ENCODE measurements at regions not wholly inside any gene's neighbourhood (a gene's known extent, or its start where the extent isn't known, plus 50 kb on each side); places are given as distances from the start of the nearest gene placed in this dataset.

- H3K9me2 ChIP-seq (ENCODE audit: insufficient read depth), result no peaks in the 10 kb centered on the region
- H2AFZ ChIP-seq, result no peak overlapping the region
Measured at GRCh38 chr7:4486907-4487306, 195.2 kb upstream of the FOXK1 start.

More at GRCh38 chr7:4486907-4487306, 195.2 kb upstream of the FOXK1 start:
- no peak overlapping the region for H3K27ac Mint-ChIP-seq
- H3K36me3 Mint-ChIP-seq (ENCODE audit: low read depth), result peaks cover 21% of the 10 kb centered on the region
- peaks cover 92% of the 10 kb centered on the region for H3K9me3 Mint-ChIP-seq
- no peaks in the 10 kb centered on the region for H3K27me3 ChIP-seq (ENCODE audit: insufficient read depth)
- no peak overlapping the region for H3K4me3 ChIP-seq
- no peak for DNase-seq (ENCODE audit: low spot score)
- H3K27me3 Mint-ChIP-seq (ENCODE audit: insufficient read depth, low read depth, poor library complexity), result peaks cover 9% of the 10 kb centered on the region
- H3K4me3 Mint-ChIP-seq, result no peak overlapping the region
- H3K4me2 ChIP-seq, result no peak overlapping the region
- H3K4me1 ChIP-seq (ENCODE audit: insufficient read depth), result no peaks in the 10 kb centered on the region
- H4K20me1 ChIP-seq (replicated peaks; ENCODE audit: insufficient read depth), result no peaks in the 10 kb centered on the region
- TF ChIP-seq EZH2phosphoT487 (IDR thresholded peaks at IDR 0.05; ENCODE audit: unreplicated experiment), result no peak
- TF ChIP-seq STAT1 (IDR thresholded peaks at IDR 0.05; ENCODE audit: unreplicated experiment), result no peak
- TF ChIP-seq ZNF331 (CRISPR knock-in tag; IDR thresholded peaks at IDR 0.05; ENCODE audit: low read depth), result no peak
- TF ChIP-seq POLR2AphosphoS5 (IDR thresholded peaks at IDR 0.05; ENCODE audit: low read depth), result no peak
- TF ChIP-seq JUNB (IDR thresholded peaks at IDR 0.05; ENCODE audit: unreplicated experiment), result no peak
- TF ChIP-seq REST (IDR thresholded peaks at IDR 0.05; ENCODE audit: unreplicated experiment), result no peak
- TF ChIP-seq, protein P1, sequence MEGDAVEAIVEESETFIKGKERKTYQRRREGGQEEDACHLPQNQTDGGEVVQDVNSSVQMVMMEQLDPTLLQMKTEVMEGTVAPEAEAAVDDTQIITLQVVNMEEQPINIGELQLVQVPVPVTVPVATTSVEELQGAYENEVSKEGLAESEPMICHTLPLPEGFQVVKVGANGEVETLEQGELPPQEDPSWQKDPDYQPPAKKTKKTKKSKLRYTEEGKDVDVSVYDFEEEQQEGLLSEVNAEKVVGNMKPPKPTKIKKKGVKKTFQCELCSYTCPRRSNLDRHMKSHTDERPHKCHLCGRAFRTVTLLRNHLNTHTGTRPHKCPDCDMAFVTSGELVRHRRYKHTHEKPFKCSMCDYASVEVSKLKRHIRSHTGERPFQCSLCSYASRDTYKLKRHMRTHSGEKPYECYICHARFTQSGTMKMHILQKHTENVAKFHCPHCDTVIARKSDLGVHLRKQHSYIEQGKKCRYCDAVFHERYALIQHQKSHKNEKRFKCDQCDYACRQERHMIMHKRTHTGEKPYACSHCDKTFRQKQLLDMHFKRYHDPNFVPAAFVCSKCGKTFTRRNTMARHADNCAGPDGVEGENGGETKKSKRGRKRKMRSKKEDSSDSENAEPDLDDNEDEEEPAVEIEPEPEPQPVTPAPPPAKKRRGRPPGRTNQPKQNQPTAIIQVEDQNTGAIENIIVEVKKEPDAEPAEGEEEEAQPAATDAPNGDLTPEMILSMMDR (conservative IDR thresholded peaks at IDR 0.05; ENCODE audit: low read depth in 2 of 2), result no peak
- no peak for TF ChIP-seq CREB1 (CRISPR knock-in tag; IDR thresholded peaks at IDR 0.05; ENCODE audit: low read depth)
- TF ChIP-seq, protein P2, sequence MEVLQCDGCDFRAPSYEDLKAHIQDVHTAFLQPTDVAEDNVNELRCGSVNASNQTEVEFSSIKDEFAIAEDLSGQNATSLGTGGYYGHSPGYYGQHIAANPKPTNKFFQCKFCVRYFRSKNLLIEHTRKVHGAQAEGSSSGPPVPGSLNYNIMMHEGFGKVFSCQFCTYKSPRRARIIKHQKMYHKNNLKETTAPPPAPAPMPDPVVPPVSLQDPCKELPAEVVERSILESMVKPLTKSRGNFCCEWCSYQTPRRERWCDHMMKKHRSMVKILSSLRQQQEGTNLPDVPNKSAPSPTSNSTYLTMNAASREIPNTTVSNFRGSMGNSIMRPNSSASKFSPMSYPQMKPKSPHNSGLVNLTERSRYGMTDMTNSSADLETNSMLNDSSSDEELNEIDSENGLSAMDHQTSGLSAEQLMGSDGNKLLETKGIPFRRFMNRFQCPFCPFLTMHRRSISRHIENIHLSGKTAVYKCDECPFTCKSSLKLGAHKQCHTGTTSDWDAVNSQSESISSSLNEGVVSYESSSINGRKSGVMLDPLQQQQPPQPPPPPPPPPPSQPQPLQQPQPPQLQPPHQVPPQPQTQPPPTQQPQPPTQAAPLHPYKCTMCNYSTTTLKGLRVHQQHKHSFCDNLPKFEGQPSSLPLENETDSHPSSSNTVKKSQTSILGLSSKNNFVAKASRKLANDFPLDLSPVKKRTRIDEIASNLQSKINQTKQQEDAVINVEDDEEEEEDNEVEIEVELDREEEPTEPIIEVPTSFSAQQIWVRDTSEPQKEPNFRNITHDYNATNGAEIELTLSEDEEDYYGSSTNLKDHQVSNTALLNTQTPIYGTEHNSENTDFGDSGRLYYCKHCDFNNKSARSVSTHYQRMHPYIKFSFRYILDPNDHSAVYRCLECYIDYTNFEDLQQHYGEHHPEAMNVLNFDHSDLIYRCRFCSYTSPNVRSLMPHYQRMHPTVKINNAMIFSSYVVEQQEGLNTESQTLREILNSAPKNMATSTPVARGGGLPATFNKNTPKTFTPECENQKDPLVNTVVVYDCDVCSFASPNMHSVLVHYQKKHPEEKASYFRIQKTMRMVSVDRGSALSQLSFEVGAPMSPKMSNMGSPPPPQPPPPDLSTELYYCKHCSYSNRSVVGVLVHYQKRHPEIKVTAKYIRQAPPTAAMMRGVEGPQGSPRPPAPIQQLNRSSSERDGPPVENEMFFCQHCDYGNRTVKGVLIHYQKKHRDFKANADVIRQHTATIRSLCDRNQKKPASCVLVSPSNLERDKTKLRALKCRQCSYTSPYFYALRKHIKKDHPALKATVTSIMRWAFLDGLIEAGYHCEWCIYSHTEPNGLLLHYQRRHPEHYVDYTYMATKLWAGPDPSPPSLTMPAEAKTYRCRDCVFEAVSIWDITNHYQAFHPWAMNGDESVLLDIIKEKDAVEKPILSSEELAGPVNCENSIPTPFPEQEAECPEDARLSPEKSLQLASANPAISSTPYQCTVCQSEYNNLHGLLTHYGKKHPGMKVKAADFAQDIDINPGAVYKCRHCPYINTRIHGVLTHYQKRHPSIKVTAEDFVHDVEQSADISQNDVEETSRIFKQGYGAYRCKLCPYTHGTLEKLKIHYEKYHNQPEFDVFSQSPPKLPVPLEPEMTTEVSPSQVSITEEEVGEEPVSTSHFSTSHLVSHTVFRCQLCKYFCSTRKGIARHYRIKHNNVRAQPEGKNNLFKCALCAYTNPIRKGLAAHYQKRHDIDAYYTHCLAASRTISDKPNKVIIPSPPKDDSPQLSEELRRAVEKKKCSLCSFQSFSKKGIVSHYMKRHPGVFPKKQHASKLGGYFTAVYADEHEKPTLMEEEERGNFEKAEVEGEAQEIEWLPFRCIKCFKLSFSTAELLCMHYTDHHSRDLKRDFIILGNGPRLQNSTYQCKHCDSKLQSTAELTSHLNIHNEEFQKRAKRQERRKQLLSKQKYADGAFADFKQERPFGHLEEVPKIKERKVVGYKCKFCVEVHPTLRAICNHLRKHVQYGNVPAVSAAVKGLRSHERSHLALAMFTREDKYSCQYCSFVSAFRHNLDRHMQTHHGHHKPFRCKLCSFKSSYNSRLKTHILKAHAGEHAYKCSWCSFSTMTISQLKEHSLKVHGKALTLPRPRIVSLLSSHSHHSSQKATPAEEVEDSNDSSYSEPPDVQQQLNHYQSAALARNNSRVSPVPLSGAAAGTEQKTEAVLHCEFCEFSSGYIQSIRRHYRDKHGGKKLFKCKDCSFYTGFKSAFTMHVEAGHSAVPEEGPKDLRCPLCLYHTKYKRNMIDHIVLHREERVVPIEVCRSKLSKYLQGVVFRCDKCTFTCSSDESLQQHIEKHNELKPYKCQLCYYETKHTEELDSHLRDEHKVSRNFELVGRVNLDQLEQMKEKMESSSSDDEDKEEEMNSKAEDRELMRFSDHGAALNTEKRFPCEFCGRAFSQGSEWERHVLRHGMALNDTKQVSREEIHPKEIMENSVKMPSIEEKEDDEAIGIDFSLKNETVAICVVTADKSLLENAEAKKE (CRISPR knock-in tag; IDR thresholded peaks at IDR 0.05), result no peak
- no peak for TF ChIP-seq ZNF114 (CRISPR knock-in tag; IDR thresholded peaks at IDR 0.05)
- TF ChIP-seq EZH2 (IDR thresholded peaks at IDR 0.05; ENCODE audit: low read depth, unreplicated experiment), result no peak
- TF ChIP-seq, protein P3, sequence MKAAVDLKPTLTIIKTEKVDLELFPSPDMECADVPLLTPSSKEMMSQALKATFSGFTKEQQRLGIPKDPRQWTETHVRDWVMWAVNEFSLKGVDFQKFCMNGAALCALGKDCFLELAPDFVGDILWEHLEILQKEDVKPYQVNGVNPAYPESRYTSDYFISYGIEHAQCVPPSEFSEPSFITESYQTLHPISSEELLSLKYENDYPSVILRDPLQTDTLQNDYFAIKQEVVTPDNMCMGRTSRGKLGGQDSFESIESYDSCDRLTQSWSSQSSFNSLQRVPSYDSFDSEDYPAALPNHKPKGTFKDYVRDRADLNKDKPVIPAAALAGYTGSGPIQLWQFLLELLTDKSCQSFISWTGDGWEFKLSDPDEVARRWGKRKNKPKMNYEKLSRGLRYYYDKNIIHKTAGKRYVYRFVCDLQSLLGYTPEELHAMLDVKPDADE (IDR thresholded peaks at IDR 0.05), result no peak
- H3K4me1 Mint-ChIP-seq, result no peaks in the 10 kb centered on the region; the same call in 2 of the 3 replicates
- H3K27ac ChIP-seq (ENCODE audit: low read depth), result no peak overlapping the region
- no peak for ATAC-seq
- H3K36me3 ChIP-seq (ENCODE audit: insufficient read depth), result no peaks in the 10 kb centered on the region
- H3F3A ChIP-seq (replicated peaks; ENCODE audit: low read depth), result no peaks in the 10 kb centered on the region
- H3K79me2 ChIP-seq (replicated peaks; ENCODE audit: insufficient read depth), result no peaks in the 10 kb centered on the region
